GM19438 (cell line): ENCODE measurements at regions not wholly inside any gene's neighbourhood (a gene's known extent, or its start where the extent isn't known, plus 50 kb on each side); places are given as distances from the start of the nearest gene placed in this dataset.

Experiments
- ATAC-seq: cut with Tn5 transposase; IDR thresholded peaks from one replicate; pipeline ENCODE4 v1.9.1; 2021; ENCODE audit warnings: low read depth; ENCODE audit not compliant: unreplicated experiment

- ATAC-seq = no peak
These were observed 120.1 kb upstream of the ACO1 start for GRCh38 chr9:32264170-32264864.

- no peak for ATAC-seq
These were observed 119.4 kb upstream of the ACO1 start for GRCh38 chr9:32265037-32265436.

- no peak for ATAC-seq
These were observed 105.5 kb upstream of the ACO1 start for GRCh38 chr9:32278991-32279390.

DNA sequence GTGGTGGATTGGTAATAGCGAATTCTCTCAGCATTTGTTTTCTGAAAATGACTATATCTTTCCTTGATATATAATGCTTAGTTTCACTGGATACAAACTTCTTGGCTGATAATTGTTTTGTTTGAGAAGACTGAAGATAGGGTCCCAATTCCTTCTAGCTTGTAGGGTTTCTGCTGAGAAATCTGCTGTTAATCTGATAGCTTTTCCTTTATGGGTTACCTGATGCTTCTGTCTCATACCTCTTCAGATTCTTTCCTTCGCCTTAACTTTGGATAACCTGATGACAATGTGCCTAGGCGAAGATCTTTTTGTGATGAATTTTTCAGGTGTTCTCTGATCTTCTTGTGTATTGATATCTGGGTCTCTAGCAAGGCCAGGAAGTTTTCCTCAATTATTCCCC is 94.7 kb upstream of the ACO1 start:
- no peak for ATAC-seq

GRCh38 chr9:32291370-32291769 is 93.1 kb upstream of the ACO1 start:
- no peak for ATAC-seq

GRCh38 chr9:32292611-32293010 is 91.8 kb upstream of the ACO1 start:
- ATAC-seq = no peak

GRCh38 chr9:32293091-32293490 is 91.4 kb upstream of the ACO1 start:
- no peak for ATAC-seq

DNA sequence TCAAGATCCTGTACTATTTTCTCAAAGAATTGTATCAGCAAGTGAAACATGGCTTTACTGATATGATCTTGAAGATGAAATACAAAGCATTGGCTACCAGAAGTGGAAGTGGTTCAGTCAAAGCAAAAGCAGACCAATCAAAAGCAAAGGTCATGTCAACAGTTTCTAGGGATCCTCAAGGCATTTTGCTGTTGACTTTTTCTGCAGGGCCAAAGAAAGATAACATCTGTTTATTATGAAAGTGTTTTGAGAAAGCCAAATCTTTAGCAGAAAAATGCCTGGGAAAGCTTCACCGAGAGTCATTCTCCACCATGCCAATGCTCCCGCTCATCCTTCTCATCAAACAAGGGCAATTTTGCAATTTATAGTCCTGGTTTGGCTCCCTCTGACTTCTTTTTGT is 90.3 kb upstream of the ACO1 start:
- no peak for ATAC-seq

GRCh38 chr9:32300373-32300772 is 84.1 kb upstream of the ACO1 start:
- ATAC-seq = no peak

- no peak for ATAC-seq
These were observed 79.9 kb upstream of the ACO1 start for GRCh38 chr9:32304495-32304894.

DNA sequence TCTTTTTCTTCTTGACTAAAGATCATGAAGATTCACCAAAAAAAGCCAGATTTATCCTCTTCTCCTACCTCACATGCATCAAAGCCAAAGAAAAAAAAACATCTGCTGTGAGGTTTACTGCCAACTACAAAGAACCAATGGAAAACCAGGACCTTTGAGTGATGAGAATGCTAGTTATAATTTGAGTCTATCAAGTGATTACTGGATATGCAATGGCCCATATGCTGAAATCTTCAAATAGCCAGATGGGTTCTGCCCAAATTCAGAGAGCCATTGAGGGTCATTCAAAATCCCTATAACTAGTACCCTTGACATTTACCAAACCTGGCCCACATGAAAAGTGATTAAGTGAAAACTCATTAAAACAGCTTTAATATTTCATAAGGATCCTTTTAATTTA is 78.4 kb upstream of the ACO1 start:
- ATAC-seq = no peak

GRCh38 chr9:32319312-32319929 is 65.0 kb upstream of the ACO1 start:
- ATAC-seq = no peak

DNA sequence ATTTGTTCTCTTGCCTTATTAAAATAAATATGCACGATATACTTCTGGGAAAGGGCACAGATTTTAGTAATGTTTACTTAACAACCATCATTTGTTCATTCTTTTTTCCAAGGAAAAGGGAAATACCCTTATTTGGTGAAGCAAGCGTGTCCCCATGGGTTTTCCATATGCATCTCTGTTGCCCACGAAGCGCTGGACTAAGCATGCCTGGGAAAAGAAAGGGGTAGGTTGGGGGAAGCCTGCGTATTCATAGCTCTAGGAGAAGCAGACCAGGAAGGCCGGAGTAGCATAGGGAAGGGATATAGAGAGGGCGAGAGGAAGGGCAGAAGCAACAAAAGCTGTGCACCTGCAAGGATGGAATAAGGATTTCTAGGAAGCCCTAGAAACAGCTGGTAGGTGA is 61.8 kb upstream of the ACO1 start:
- ATAC-seq = no peak

GRCh38 chr9:32326146-32326545 is 58.3 kb upstream of the ACO1 start:
- no peak for ATAC-seq

- ATAC-seq = no peak
These were observed 53.2 kb upstream of the ACO1 start for GRCh38 chr9:32331240-32331639.

- ATAC-seq = no peak
These were observed 50.3 kb upstream of the ACO1 start for GRCh38 chr9:32334112-32334511.
